A549 (cell line): ENCODE measurements at regions not wholly inside any gene's neighbourhood (a gene's known extent, or its start where the extent isn't known, plus 50 kb on each side); places are given as distances from the start of the nearest gene placed in this dataset.

Experiments
- ATAC-seq, 2 experiments: fragments of 200-7000 bp in 1 of 2; fragments of >200 bp in 1 of 2; cut with Nextera tagmentation in 1 of 2; cut with Tn5 transposase in 1 of 2; 3 replicates each; pipeline versions ENCODE4 v1.8.0 to v1.9.1; 2018 to 2020; ENCODE audit warnings: mild to moderate bottlenecking in 1 of 2, moderate library complexity in 1 of 2
- CTCF ChIA-PET: fragments of 300-600 bp; sonication (Branson Sonifier 250); formaldehyde crosslinking; extraction: SDS; loops from one replicate; lab custom pipeline; 2021; ENCODE audit warnings: antibody characterized with exemption, inconsistent platforms; lab: Yijun Ruan, JAX
- POLR2A ChIA-PET: fragments of 350-600 bp; formaldehyde crosslinking; extraction: SDS; loops from one replicate; lab custom pipeline; 2021; ENCODE audit warnings: antibody characterized with exemption, inconsistent platforms; lab: Yijun Ruan, JAX
- DNase-seq, 2 experiments: peaks; one replicate each; pipeline versions ENCODE4 v3.0.0 to v3.0.0-alpha.2; 2011 to 2016; ENCODE audit warnings: low read depth in 1 of 2, low spot score in 1 of 2
- FAIRE-seq: peaks from 2 replicates; lab custom pipeline; 2011; peaks lifted over from hg19 to GRCh38; lab: Jason Lieb, UNC
- H3K27ac ChIP-seq, 2 experiments: fragments of >200 bp; sonication (Bioruptor Twin); formaldehyde crosslinking; 3 replicates each; pipeline ENCODE4 v1.5.1; 2016 to 2017
- H3K4me1 ChIP-seq: fragments of >200 bp; sonication (Bioruptor Twin); formaldehyde crosslinking; 3 replicates; pipeline ENCODE4 v1.6.1; 2016
- H3K4me2 ChIP-seq: fragments of >200 bp; sonication (Bioruptor Twin); formaldehyde crosslinking; 3 replicates; pipeline ENCODE4 v1.6.1; 2016
- H3K4me3 ChIP-seq: fragments of >200 bp; sonication (Bioruptor Twin); formaldehyde crosslinking; 3 replicates; pipeline ENCODE4 v1.5.1; 2016
- H3K9me3 ChIP-seq: fragments of >200 bp; sonication (Bioruptor Twin); formaldehyde crosslinking; 3 replicates; pipeline ENCODE4 v1.6.1; 2016
- BHLHE40 ChIP-seq: IDR thresholded peaks from 2 replicates; pipeline ENCODE4 v1.6.1; 2012; ENCODE audit warnings: low read depth, low read length, inconsistent platforms
- CBX2 ChIP-seq: fragments of 200-600 bp; sonication (generic); IDR thresholded peaks from 2 replicates; pipeline ENCODE4 v1.6.1; 2016; ENCODE audit warnings: low read depth, mild to moderate bottlenecking, borderline replicate concordance
- CHD2 ChIP-seq: fragments of 150-350 bp; IDR thresholded peaks from 2 replicates; pipeline ENCODE4 v1.6.1; 2014; ENCODE audit warnings: low read length; ENCODE audit not compliant: partially characterized antibody
- CHD4 ChIP-seq: fragments of 200-600 bp; sonication (generic); IDR thresholded peaks from 2 replicates; pipeline ENCODE4 v1.6.1; 2016; ENCODE audit warnings: antibody characterized with exemption, mild to moderate bottlenecking, borderline replicate concordance
- E2F6 ChIP-seq: IDR thresholded peaks from 2 replicates; pipeline ENCODE4 v1.6.1; 2012; ENCODE audit warnings: low read depth, borderline replicate concordance
- EHMT2 ChIP-seq: fragments of 200-600 bp; sonication (generic); IDR thresholded peaks from 2 replicates; pipeline ENCODE4 v1.6.1; 2016; ENCODE audit warnings: antibody characterized with exemption, low read depth, mild to moderate bottlenecking, moderate library complexity
- ESRRA ChIP-seq: fragments of 150-350 bp; IDR thresholded peaks from 2 replicates; pipeline ENCODE4 v1.6.1; 2014; ENCODE audit warnings: mild to moderate bottlenecking, low read length, borderline replicate concordance
- FOSL2 ChIP-seq, 2 experiments: fragments of 450-650 bp in 1 of 2; fragments of >200 bp in 1 of 2; sonication (Bioruptor Twin) in 1 of 2; formaldehyde crosslinking; IDR thresholded peaks; 2 replicates each; pipeline versions ENCODE4 v1.5.0 to v1.6.1; 2016 to 2020; ENCODE audit warnings: mild to moderate bottlenecking in 1 of 2, moderate library complexity in 1 of 2
- FOXS1 ChIP-seq: fragments of 250-450 bp; sonication (Bioruptor Pico); IDR thresholded peaks from 2 replicates; pipeline ENCODE4 v1.5.0; 2020; ENCODE audit warnings: mild to moderate bottlenecking, moderate library complexity
- HOXB13 ChIP-seq: fragments of 250-450 bp; sonication (Bioruptor Pico); IDR thresholded peaks from 2 replicates; pipeline ENCODE4 v1.5.0; 2020; ENCODE audit warnings: low read depth, mild to moderate bottlenecking, moderate library complexity
- HOXB5 ChIP-seq: fragments of 250-450 bp; sonication (Bioruptor Pico); IDR thresholded peaks from 2 replicates; pipeline ENCODE4 v1.5.0; 2020; ENCODE audit warnings: mild to moderate bottlenecking, moderate library complexity
- JUN ChIP-seq, 2 experiments: fragments of >200 bp; sonication (Bioruptor Twin); formaldehyde crosslinking; IDR thresholded peaks; 2 replicates in 1 of 2; 3 replicates in 1 of 2; pipeline ENCODE4 v1.6.1; 2016 to 2017
- JUNB ChIP-seq: fragments of >200 bp; sonication (Bioruptor Twin); formaldehyde crosslinking; IDR thresholded peaks from 2 replicates; pipeline ENCODE4 v1.6.1; 2016
- MAFK ChIP-seq: fragments of 450-650 bp; IDR thresholded peaks from 2 replicates; pipeline ENCODE4 v1.6.1; 2014; ENCODE audit not compliant: partially characterized antibody
- MAX ChIP-seq: IDR thresholded peaks from 2 replicates; pipeline ENCODE4 v1.6.1; 2012
- MAZ ChIP-seq: fragments of 150-350 bp; IDR thresholded peaks from 2 replicates; pipeline ENCODE4 v1.6.1; 2014; ENCODE audit warnings: antibody characterized with exemption, low read depth, low read length, borderline replicate concordance
- NFE2L2 ChIP-seq: fragments of 150-350 bp; conservative IDR thresholded peaks from 2 replicates; pipeline ENCODE4 v1.6.1; 2014; ENCODE audit warnings: low read length
- NR3C1 ChIP-seq: fragments of >200 bp; sonication (Bioruptor Twin); formaldehyde crosslinking; IDR thresholded peaks from 3 replicates; pipeline ENCODE4 v1.6.1; 2017
- RNF2 ChIP-seq: fragments of 200-600 bp; sonication (generic); IDR thresholded peaks from 2 replicates; pipeline ENCODE4 v1.6.1; 2016; ENCODE audit warnings: low read depth, mild to moderate bottlenecking, antibody characterized with exemption, moderate library complexity, borderline replicate concordance
- SMC3 ChIP-seq: fragments of >200 bp; sonication (Bioruptor Twin); formaldehyde crosslinking; IDR thresholded peaks from 3 replicates; pipeline ENCODE4 v1.6.1; 2018; ENCODE audit warnings: inconsistent platforms
- USF2 ChIP-seq: fragments of 450-650 bp; IDR thresholded peaks from 2 replicates; pipeline ENCODE4 v1.6.1; 2014; ENCODE audit warnings: antibody characterized with exemption
- WGBS: methylation state at CpG from one replicate; pipeline ENCODE4 v1.1.6; 2017; ENCODE audit errors: missing lambda C conversion rate; 5-methylcytosine and 5-hydroxymethylcytosine counted together

- ATAC-seq (no peak), DNase-seq (no peak), FAIRE-seq (no peak)
- CTCF ChIA-PET, result interaction anchor here (1.0 kb wide), 1 partner anchor 19 kb away, joined by 3 read pairs; no protein-coding TSS in a partner anchor
- no peak for TF ChIP-seq NFE2L2
- TF ChIP-seq BHLHE40, result no peak
- no peak for TF ChIP-seq FOSL2 (IDR thresholded peaks at IDR 0.05)
- TF ChIP-seq FOSL2 (CRISPR knock-in tag; IDR thresholded peaks at IDR 0.05), result no peak
- TF ChIP-seq FOXS1 (CRISPR knock-in tag), result no peak
- TF ChIP-seq CHD4, result no peak
- no peak for TF ChIP-seq CHD2
- TF ChIP-seq MAZ, result no peak
- TF ChIP-seq CBX2, result no peak
- no peak for TF ChIP-seq RNF2
- no peak for TF ChIP-seq ESRRA
- no peak for TF ChIP-seq SMC3
- H3K27ac ChIP-seq, result no peak overlapping the region
- no peaks in the 10 kb centered on the region for H3K9me3 ChIP-seq
- no peak overlapping the region for H3K4me3 ChIP-seq
- POLR2A ChIA-PET, result no interaction called here
- H3K4me2 ChIP-seq, result no peak overlapping the region
- WGBS, result 96% methylated on average over 11 of the region's 21 CpGs
- no peaks in the 10 kb centered on the region for H3K4me1 ChIP-seq
Observed at GRCh38 chr22:48080316-48081165, 1318.1 kb downstream of the TBC1D22A start.

GRCh38 chr22:48079505-48080290 lies 1317.2 kb downstream of the TBC1D22A start:
- ChIA-PET CTCF (interaction anchor here (1.0 kb wide), 1 partner anchor 20 kb away, joined by 3 read pairs; no protein-coding TSS in a partner anchor), POLR2A (no interaction called here)
- Histone ChIP-seq H3K4me2 (no peak overlapping the region), H3K4me1 (no peaks in the 10 kb centered on the region), H3K27ac (no peak overlapping the region), H3K4me3 (no peak overlapping the region), H3K9me3 (no peaks in the 10 kb centered on the region)
- no peak for FAIRE-seq
- TF ChIP-seq USF2 (no peak), E2F6 (no peak), RNF2 (no peak), JUN (IDR thresholded peaks at IDR 0.05) (no peak), MAFK (no peak), CHD2 (no peak), MAX (no peak)
- ATAC-seq, result no peak
- 79% methylated on average over 20 of the region's 21 CpGs for WGBS
- no peak for DNase-seq

- DNase-seq (no peak), FAIRE-seq (no peak), ATAC-seq (no peak)
- H3K27ac ChIP-seq, result no peak overlapping the region
- no peak overlapping the region for H3K4me2 ChIP-seq
- CTCF ChIA-PET, result no interaction called here
- WGBS, result 92% methylated on average over 2 of the region's 5 CpGs
- H3K4me1 ChIP-seq, result no peaks in the 10 kb centered on the region
- no peaks in the 10 kb centered on the region for H3K9me3 ChIP-seq
- TF ChIP-seq EHMT2 (no peak), JUNB (no peak), HOXB13 (no peak), NR3C1 (no peak), HOXB5 (CRISPR knock-in tag) (no peak)
- H3K4me3 ChIP-seq, result no peak overlapping the region
- POLR2A ChIA-PET, result no interaction called here
Observed at GRCh38 chr22:48078825-48079224, 1316.4 kb downstream of the TBC1D22A start.
